Stomach (tissue), 4 donors: ENCODE measurements at regions not wholly inside any gene's neighbourhood (a gene's known extent, or its start where the extent isn't known, plus 50 kb on each side); places are given as distances from the start of the nearest gene placed in this dataset.

Experiments used
- POLR2A ChIP-seq, 4 donors: fragments of 450-650 bp; IDR thresholded peaks; one replicate each; pipeline ENCODE4 v1.6.1; 2016; ENCODE audit warnings: antibody characterized with exemption in 4 of 4, control low read depth in 2 of 4, mild to moderate bottlenecking in 1 of 4, moderate library complexity in 1 of 4
- TF ChIP-seq, protein P1 (sequence below), 7 experiments: fragments of 450-650 bp in 4 of 7; fragments of 200-600 bp in 3 of 7; sonication (generic) in 3 of 7; IDR thresholded peaks; one replicate each; pipeline ENCODE4 v1.5.1; 2016 to 2019; ENCODE audit warnings: antibody characterized with exemption in 7 of 7, control low read depth in 2 of 7, mild to moderate bottlenecking in 1 of 7

DNA sequence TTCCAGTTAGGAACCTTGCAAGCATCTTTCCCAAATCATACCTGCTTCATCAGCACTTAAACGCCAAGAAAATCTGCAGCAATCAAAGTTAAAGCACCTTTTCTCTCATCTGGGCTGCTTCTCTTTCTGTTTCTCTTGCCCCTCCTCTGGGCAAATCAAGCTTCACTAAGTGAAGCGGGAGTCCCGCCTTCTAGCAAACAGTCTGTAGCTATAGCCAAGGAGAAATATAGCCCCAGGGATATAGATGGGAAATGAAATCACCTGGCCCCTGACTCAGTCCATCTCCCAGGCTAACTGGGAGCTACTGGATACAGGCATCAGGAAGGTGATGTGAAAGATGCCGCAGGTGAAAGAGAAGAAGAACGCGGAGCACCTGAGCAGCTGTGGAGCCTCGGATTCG is 481.9 kb downstream of the C6orf118 start:
- TF ChIP-seq POLR2A (IDR thresholded peaks at IDR 0.05), result no peak
- TF ChIP-seq, protein P1, sequence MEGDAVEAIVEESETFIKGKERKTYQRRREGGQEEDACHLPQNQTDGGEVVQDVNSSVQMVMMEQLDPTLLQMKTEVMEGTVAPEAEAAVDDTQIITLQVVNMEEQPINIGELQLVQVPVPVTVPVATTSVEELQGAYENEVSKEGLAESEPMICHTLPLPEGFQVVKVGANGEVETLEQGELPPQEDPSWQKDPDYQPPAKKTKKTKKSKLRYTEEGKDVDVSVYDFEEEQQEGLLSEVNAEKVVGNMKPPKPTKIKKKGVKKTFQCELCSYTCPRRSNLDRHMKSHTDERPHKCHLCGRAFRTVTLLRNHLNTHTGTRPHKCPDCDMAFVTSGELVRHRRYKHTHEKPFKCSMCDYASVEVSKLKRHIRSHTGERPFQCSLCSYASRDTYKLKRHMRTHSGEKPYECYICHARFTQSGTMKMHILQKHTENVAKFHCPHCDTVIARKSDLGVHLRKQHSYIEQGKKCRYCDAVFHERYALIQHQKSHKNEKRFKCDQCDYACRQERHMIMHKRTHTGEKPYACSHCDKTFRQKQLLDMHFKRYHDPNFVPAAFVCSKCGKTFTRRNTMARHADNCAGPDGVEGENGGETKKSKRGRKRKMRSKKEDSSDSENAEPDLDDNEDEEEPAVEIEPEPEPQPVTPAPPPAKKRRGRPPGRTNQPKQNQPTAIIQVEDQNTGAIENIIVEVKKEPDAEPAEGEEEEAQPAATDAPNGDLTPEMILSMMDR (IDR thresholded peaks at IDR 0.05), result no peak
